ENCODE measurements at regions not wholly inside any gene's neighbourhood (a gene's known extent, or its start where the extent isn't known, plus 50 kb on each side); places are given as distances from the start of the nearest gene placed in this dataset.
A peak's percentile ranks its signal among the peaks of the same experiment; 100 is the strongest.

DNA sequence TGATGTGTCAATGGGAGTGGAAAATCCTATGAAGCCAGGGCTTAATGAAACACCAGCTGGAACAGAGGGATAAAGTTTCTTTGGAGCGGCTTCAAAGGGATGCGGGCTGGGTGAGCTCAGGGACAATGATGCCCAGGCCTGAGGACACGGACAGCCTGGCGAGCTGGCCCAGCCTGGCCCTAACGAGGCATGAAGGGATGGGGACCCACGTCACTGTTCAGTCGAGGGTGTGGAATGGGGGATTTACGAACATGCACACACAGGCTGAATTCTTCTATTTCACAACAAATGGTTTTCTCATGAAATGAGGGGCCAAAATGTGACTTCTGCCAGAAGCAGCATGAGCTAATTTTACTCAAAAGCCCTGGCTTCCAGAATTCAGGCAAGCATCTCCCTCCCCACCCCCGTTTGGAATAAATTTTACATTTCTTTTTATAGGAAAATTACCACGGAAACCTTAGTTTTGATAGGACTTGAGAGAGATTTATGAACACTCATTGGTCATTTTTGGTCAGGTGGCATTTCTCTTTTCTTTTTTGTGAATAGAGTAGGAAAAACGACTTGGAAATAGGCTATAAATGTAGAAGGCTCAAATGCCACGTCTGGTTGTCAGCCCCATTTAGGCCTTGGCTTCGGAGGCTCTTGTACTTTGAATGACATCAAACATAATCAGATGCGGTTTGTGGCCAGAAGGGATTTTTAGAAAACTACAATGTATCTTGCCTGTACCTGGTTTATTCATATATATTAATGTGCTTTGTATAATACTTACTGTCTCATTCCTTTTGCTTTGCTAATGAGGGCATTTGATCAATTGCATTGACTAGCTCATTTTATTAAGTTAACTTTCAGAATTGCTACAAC, 893.8 kb upstream of the CELF4 start:
- Histone ChIP-seq H3K36me3 (replicated peaks; ENCODE audit: control insufficient read depth, insufficient read depth, low read length) (no peaks in the 10 kb centered on the region), H3K27me3 (ENCODE audit: control insufficient read depth, insufficient read depth, low read length) (no peaks in the 10 kb centered on the region), H3K4me3 (ENCODE audit: insufficient read depth, low read depth, low read length) (no peak overlapping the region)
- no peak for DNase-seq

- H3K36me3 ChIP-seq (replicated peaks; ENCODE audit: control insufficient read depth, insufficient read depth, low read length), result no peaks in the 10 kb centered on the region
- H3K4me3 ChIP-seq (ENCODE audit: insufficient read depth, low read depth, low read length), result no peak overlapping the region
- H3K27me3 ChIP-seq (ENCODE audit: control insufficient read depth, insufficient read depth, low read length), result no peaks in the 10 kb centered on the region
- DNase-seq, result no peak
These were observed 893.1 kb upstream of the CELF4 start for GRCh38 chr18:38458698-38459097.

DNA sequence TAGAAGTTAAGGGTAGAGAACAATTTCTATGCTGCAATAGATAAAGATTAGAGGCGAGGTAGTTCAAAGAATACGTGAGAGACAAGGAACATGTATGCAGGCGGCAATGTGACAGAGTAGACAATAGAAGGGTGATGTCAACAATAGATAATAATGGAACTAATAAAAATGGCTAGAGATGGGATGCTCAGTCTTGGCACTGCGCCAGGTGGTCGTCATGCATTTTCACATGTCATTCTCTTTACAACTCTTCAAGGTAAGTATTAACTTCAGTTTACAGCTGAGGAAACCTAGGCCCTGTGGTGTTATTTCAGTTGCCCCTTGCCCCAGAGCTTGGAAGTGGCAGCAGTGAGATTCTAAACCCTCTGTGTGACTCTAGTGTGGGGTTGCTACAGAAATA, 890.7 kb upstream of the CELF4 start:
- Histone ChIP-seq H3K4me3 (ENCODE audit: insufficient read depth, low read depth, low read length) (no peak overlapping the region), H3K27me3 (ENCODE audit: control insufficient read depth, insufficient read depth, low read length) (no peaks in the 10 kb centered on the region), H3K36me3 (replicated peaks; ENCODE audit: control insufficient read depth, insufficient read depth, low read length) (no peaks in the 10 kb centered on the region)
- DNase-seq, result no peak

DNA sequence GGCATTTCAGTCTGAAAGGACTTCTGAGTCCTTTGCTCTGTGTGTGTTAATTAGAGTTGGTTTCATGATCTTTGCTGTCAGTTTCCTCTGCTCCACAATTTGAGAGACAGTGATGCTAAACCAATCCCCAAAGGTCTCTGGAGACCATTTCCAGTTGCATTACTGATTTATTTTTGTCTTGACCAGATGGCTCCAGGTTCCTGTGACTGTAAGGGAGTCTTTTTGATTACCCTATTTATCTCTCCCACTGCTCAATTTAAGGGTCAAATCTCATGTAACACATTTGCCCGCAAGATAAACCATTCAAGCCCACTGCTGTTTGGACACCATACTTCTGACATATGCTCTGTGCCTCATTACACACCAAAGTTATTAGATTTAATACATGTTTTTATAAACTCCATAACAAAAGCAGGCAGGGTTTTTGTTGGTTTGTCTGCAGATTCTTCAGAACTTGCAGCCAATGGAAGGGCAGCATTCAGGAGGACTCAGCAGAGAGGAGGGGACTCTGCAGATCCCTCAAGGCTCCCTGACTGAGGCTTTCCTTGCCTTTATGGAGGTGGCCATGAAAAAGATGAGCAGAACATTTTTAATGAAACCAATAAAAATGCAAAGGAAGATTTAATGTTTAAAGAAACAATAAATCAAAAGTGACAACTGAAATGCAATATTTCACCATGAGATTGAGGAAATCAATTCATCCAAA, 889.3 kb upstream of the CELF4 start:
- DNase-seq, result no peak
- H3K4me3 ChIP-seq (ENCODE audit: insufficient read depth, low read depth, low read length), result no peak overlapping the region
- H3K27me3 ChIP-seq (ENCODE audit: control insufficient read depth, insufficient read depth, low read length), result no peaks in the 10 kb centered on the region
- no peaks in the 10 kb centered on the region for H3K36me3 ChIP-seq (replicated peaks; ENCODE audit: control insufficient read depth, insufficient read depth, low read length)

- Histone ChIP-seq H3K4me3 (ENCODE audit: insufficient read depth, low read depth, low read length) (no peak overlapping the region), H3K36me3 (replicated peaks; ENCODE audit: control insufficient read depth, insufficient read depth, low read length) (no peaks in the 10 kb centered on the region), H3K27me3 (ENCODE audit: control insufficient read depth, insufficient read depth, low read length) (no peaks in the 10 kb centered on the region)
- DNase-seq, result no peak
These were observed 888.3 kb upstream of the CELF4 start for GRCh38 chr18:38453880-38454279.

- Histone ChIP-seq H3K36me3 (replicated peaks; ENCODE audit: control insufficient read depth, insufficient read depth, low read length) (no peaks in the 10 kb centered on the region), H3K27me3 (ENCODE audit: control insufficient read depth, insufficient read depth, low read length) (no peaks in the 10 kb centered on the region), H3K4me3 (ENCODE audit: insufficient read depth, low read depth, low read length) (no peak overlapping the region)
- DNase-seq, result no peak
These were observed 885.3 kb upstream of the CELF4 start for GRCh38 chr18:38450876-38451275.

DNA sequence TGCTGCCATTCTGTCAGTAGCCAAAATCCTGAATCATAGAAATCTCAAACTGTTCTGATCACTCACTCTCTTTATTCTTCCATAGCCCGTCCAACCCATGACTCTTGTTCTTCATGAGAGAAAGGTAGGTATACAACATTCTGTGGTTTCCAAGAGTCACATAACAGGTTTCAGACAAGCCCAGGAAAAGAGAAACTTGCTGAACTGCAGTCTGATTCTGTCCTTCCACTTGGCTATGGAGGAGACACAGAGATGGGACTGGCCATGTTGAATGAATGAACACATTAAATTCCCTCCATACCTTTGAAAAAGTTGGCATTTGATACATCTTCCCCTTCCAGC, 880.2 kb upstream of the CELF4 start:
- no peaks in the 10 kb centered on the region for H3K36me3 ChIP-seq (replicated peaks; ENCODE audit: control insufficient read depth, insufficient read depth, low read length)
- DNase-seq, result no peak
- H3K27me3 ChIP-seq (ENCODE audit: control insufficient read depth, insufficient read depth, low read length), result no peaks in the 10 kb centered on the region
- H3K4me3 ChIP-seq (ENCODE audit: insufficient read depth, low read depth, low read length), result no peak overlapping the region

DNA sequence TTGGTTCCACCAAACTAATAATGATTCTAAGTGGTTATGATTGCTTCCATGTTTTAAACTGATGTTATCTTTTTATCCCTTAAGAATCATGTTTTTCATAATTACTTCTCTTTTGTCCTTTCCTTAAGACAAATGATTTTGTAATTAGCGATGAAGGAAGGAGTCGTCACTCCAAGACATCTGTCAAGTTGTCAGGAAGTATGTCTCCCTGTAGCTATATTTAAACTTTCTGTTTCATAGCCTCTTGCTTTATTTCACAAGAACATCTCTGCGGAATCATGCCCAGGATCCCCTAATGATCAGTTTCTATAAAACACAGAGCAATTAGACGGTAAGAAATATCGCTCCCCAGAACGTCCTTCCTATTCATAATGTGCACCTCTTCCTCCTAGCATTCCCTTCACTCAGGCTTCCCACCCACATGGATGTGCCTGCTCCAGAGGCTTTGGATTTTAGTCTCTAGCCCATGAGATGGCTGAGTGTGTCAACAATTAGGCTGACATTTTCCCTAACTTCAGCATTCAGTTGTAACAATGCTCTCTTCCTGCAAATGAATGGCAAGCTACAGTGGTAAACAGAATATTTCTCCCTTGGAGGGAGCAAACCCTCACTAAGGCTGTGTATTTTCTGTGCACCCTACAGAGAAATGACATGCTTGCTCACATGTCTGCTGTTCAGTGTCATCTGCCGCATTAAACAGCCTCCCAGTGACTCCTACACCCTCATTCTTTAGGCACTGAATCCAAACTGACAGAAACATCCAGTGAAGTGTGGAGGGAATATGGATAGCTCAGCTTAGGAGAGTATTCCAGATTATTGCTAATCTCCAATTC, 879.6 kb upstream of the CELF4 start:
- no peak for DNase-seq
- H3K36me3 ChIP-seq (replicated peaks; ENCODE audit: control insufficient read depth, insufficient read depth, low read length), result no peaks in the 10 kb centered on the region

DNA sequence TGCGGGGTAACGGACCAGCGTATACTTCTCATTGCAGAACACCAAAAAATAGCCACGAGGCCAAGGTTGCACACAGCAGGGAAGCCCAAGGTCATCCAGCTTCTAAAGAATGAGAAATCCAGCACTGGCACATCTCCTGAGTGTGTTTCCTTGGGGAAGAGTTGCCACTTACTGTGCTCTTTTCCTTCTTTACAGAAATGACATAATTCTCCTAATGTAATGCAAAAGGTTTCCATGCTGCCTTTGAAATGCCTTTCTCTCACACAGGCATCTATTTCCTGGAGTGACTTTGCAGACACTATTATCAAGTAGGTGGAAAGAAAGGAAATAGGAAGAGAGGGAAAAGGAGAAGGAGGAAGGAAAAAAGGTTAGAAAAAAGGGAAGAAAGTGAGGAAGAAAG, 862.1 kb upstream of the CELF4 start:
- DNase-seq, result no peak
- no peaks in the 10 kb centered on the region for H3K36me3 ChIP-seq (replicated peaks; ENCODE audit: control insufficient read depth, insufficient read depth, low read length)
- no peaks in the 10 kb centered on the region for H3K27me3 ChIP-seq (ENCODE audit: control insufficient read depth, insufficient read depth, low read length)
- H3K4me3 ChIP-seq (ENCODE audit: insufficient read depth, low read depth, low read length), result no peak overlapping the region

More for the DNA sequence above, 879.6 kb upstream of the CELF4 start:
- no peak overlapping the region for H3K4me3 ChIP-seq (ENCODE audit: insufficient read depth, low read depth, low read length)
- no peaks in the 10 kb centered on the region for H3K27me3 ChIP-seq (ENCODE audit: control insufficient read depth, insufficient read depth, low read length)

- Histone ChIP-seq H3K36me3 (replicated peaks; ENCODE audit: control insufficient read depth, insufficient read depth, low read length) (no peaks in the 10 kb centered on the region), H3K27me3 (ENCODE audit: control insufficient read depth, insufficient read depth, low read length) (no peaks in the 10 kb centered on the region), H3K4me3 (ENCODE audit: insufficient read depth, low read depth, low read length) (no peak overlapping the region)
- DNase-seq, result no peak
These were observed 861.6 kb upstream of the CELF4 start for GRCh38 chr18:38427234-38427633.

GRCh38 chr18:38421872-38422615, 856.4 kb upstream of the CELF4 start:
- Histone ChIP-seq H3K27me3 (ENCODE audit: control insufficient read depth, insufficient read depth, low read length) (no peaks in the 10 kb centered on the region), H3K36me3 (replicated peaks; ENCODE audit: control insufficient read depth, insufficient read depth, low read length) (no peaks in the 10 kb centered on the region), H3K4me3 (ENCODE audit: insufficient read depth, low read depth, low read length) (no peak overlapping the region)
- no peak for DNase-seq

DNA sequence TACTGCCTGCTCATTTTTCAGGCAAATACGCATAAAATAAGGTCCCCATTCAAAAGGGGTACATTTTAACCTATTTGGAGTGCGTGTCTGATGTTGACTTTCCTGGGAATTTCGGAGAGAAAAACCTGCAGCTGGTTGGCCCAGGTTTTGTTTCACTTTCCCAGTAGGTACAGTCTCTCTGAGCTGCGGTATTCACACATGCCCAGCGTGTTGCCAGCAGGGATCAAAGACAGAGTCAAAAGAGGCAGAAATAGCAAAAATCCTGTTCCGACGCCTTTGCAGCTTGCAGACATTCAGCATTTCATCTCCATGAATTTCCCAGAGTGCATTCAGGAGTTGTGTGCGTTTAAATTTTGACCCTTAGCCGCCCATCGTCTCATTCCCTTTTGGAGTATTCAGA, 855.4 kb upstream of the CELF4 start:
- H3K27me3 ChIP-seq (ENCODE audit: control insufficient read depth, insufficient read depth, low read length), result no peaks in the 10 kb centered on the region
- no peaks in the 10 kb centered on the region for H3K36me3 ChIP-seq (replicated peaks; ENCODE audit: control insufficient read depth, insufficient read depth, low read length)
- H3K4me3 ChIP-seq (ENCODE audit: insufficient read depth, low read depth, low read length), result no peak overlapping the region
- DNase-seq, result peak; percentile 2

GRCh38 chr18:38420611-38421010, 855.0 kb upstream of the CELF4 start:
- Histone ChIP-seq H3K4me3 (ENCODE audit: insufficient read depth, low read depth, low read length) (no peak overlapping the region), H3K27me3 (ENCODE audit: control insufficient read depth, insufficient read depth, low read length) (no peaks in the 10 kb centered on the region), H3K36me3 (replicated peaks; ENCODE audit: control insufficient read depth, insufficient read depth, low read length) (no peaks in the 10 kb centered on the region)
- no peak for DNase-seq

GRCh38 chr18:38415811-38416210, 850.2 kb upstream of the CELF4 start:
- H3K36me3 ChIP-seq (replicated peaks; ENCODE audit: control insufficient read depth, insufficient read depth, low read length), result no peaks in the 10 kb centered on the region
- DNase-seq, result no peak
- H3K4me3 ChIP-seq (ENCODE audit: insufficient read depth, low read depth, low read length), result no peak overlapping the region
- no peaks in the 10 kb centered on the region; the same call in 1 of the 2 replicates for H3K27me3 ChIP-seq (ENCODE audit: control insufficient read depth, insufficient read depth, low read length)
